ENCODE measurements at regions not wholly inside any gene's neighbourhood (a gene's known extent, or its start where the extent isn't known, plus 50 kb on each side); places are given as distances from the start of the nearest gene placed in this dataset.
"Not testable (repeated sequence)": the region's sequence is repeated elsewhere in the genome, so short reads cannot be mapped to it uniquely, and the experiment has no call there.

- TF ChIP-seq EP300, CTCF (IDR thresholded peaks at IDR 0.05): not testable (repeated sequence)
Measured at GRCh38 chr6:11443125-11443524, 94.4 kb upstream of the TMEM170B start.
